Cardiac muscle cell (in vitro differentiated cells and primary cell): ENCODE measurements at regions not wholly inside any gene's neighbourhood (a gene's known extent, or its start where the extent isn't known, plus 50 kb on each side); places are given as distances from the start of the nearest gene placed in this dataset.

Source experiments
- DNase-seq, 2 donors: peaks; one replicate each; pipeline versions ENCODE4 v3.0.0 to v3.0.0-alpha.2; 2010 to 2017; ENCODE audit warnings: low read depth in 1 of 2, low spot score in 1 of 2
- H3K27ac ChIP-seq: fragments of 200-600 bp; sonication (generic); 2 replicates; pipeline ENCODE4 v1.5.1; 2016
- H3K27me3 ChIP-seq: fragments of 200-600 bp; sonication (generic); 2 replicates; pipeline ENCODE4 v1.6.0; 2016; ENCODE audit warnings: control low read depth
- H3K36me3 ChIP-seq: fragments of 200-600 bp; sonication (generic); 2 replicates; pipeline ENCODE4 v1.5.1; 2016; ENCODE audit warnings: control low read depth
- H3K4me1 ChIP-seq: fragments of 200-600 bp; sonication (generic); 2 replicates; pipeline ENCODE4 v1.8.1; 2017; ENCODE audit warnings: low read depth, mild to moderate bottlenecking, mixed run types
- H3K4me3 ChIP-seq: fragments of 200-600 bp; sonication (generic); 2 replicates; pipeline ENCODE4 v1.5.1; 2016; ENCODE audit warnings: mild to moderate bottlenecking
- H3K9me3 ChIP-seq: fragments of 200-600 bp; sonication (generic); 2 replicates; pipeline ENCODE4 v1.5.1; 2017; ENCODE audit warnings: low read depth, mild to moderate bottlenecking, control low read depth
- CTCF ChIP-seq: IDR thresholded peaks from 2 replicates; pipeline ENCODE4 v1.5.1; 2012; ENCODE audit warnings: low read depth, mild to moderate bottlenecking, low read length

- DNase-seq = no peak
- Histone ChIP-seq H3K27me3 (no peaks in the 10 kb centered on the region), H3K4me3 (no peak overlapping the region), H3K4me1 (no peaks in the 10 kb centered on the region), H3K36me3 (no peaks in the 10 kb centered on the region), H3K9me3 (no peaks in the 10 kb centered on the region), H3K27ac (no peak overlapping the region)
- no peak for TF ChIP-seq CTCF
These were observed 504.3 kb downstream of the XYLT1 start for GRCh38 chr16:16966439-16966838.

GRCh38 chr16:16971042-16971441 lies 499.7 kb downstream of the XYLT1 start:
- Histone ChIP-seq H3K4me1 (no peaks in the 10 kb centered on the region), H3K9me3 (no peaks in the 10 kb centered on the region), H3K27me3 (no peaks in the 10 kb centered on the region), H3K4me3 (no peak overlapping the region), H3K27ac (no peak overlapping the region), H3K36me3 (no peaks in the 10 kb centered on the region)
- TF ChIP-seq CTCF = no peak
- no peak for DNase-seq

GRCh38 chr16:16972831-16973230 lies 497.9 kb downstream of the XYLT1 start:
- TF ChIP-seq CTCF = no peak
- no peak for DNase-seq
- no peaks in the 10 kb centered on the region for H3K36me3 ChIP-seq
- no peaks in the 10 kb centered on the region for H3K9me3 ChIP-seq
- no peaks in the 10 kb centered on the region for H3K4me1 ChIP-seq
- no peaks in the 10 kb centered on the region for H3K27me3 ChIP-seq
- no peak overlapping the region for H3K4me3 ChIP-seq
- H3K27ac ChIP-seq = no peak overlapping the region

GRCh38 chr16:16973707-16974591 lies 496.8 kb downstream of the XYLT1 start:
- H3K4me1 ChIP-seq = no peaks in the 10 kb centered on the region
- no peak overlapping the region for H3K27ac ChIP-seq
- H3K36me3 ChIP-seq = no peaks in the 10 kb centered on the region
- no peaks in the 10 kb centered on the region for H3K27me3 ChIP-seq
- no peak for TF ChIP-seq CTCF
- H3K9me3 ChIP-seq = no peaks in the 10 kb centered on the region
- no peak overlapping the region for H3K4me3 ChIP-seq
- no peak for DNase-seq

- no peak for TF ChIP-seq CTCF
- Histone ChIP-seq H3K4me3 (no peak overlapping the region), H3K36me3 (no peaks in the 10 kb centered on the region), H3K27me3 (no peaks in the 10 kb centered on the region), H3K4me1 (peaks cover 7% of the 10 kb centered on the region), H3K27ac (no peak overlapping the region), H3K9me3 (no peaks in the 10 kb centered on the region)
- no peak for DNase-seq
These were observed 488.1 kb downstream of the XYLT1 start for GRCh38 chr16:16982614-16983013.
